ENCODE measurements at regions not wholly inside any gene's neighbourhood (a gene's known extent, or its start where the extent isn't known, plus 50 kb on each side); places are given as distances from the start of the nearest gene placed in this dataset.

DNA sequence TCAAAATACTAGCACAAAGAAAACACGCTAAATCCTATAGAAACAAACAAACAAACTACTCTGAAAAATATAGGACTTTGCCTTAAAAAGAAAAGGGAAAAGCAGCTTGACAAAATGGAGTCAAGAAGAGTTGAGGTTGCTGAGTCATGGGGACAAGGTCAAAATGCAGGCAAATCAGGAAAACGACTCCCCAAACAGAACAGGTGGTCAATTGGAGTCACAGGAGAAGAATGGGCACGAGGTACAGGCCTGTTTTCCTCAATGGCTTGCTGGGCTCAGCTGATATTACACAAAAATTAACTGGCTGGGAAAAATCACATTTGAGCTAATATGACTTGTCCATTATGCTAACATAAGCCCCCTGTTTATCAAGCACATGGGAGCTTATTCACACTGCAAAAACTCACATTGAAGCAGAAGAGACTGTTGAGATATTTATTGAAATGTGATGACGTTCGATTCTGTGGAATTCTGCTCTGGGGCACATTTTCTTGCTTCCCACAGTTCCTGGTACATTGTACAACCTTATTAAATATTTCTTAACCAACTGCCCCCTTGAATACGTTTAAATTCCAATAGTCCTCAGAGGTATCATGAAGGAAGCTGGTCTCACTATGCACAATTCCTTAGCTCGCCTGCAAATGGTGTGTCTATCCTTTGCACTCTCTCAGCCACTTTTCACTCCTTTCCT, 1622.1 kb downstream of the STIM2 start:
- no peak for TF ChIP-seq HOXA7 (CRISPR knock-in tag; IDR thresholded peaks at IDR 0.05)
- TF ChIP-seq SMC3 (IDR thresholded peaks at IDR 0.05), result no peak
- TF ChIP-seq EP300 (IDR thresholded peaks at IDR 0.05), result no peak
- no peak for TF ChIP-seq CTCF (IDR thresholded peaks at IDR 0.05)
- TF ChIP-seq REST (IDR thresholded peaks at IDR 0.05), result no peak
- TF ChIP-seq POLR2A (IDR thresholded peaks at IDR 0.05; ENCODE audit: low read length), result no peak
- TF ChIP-seq USF2 (IDR thresholded peaks at IDR 0.05), result no peak
